GM13976 (cell line): ENCODE measurements at regions not wholly inside any gene's neighbourhood (a gene's known extent, or its start where the extent isn't known, plus 50 kb on each side); places are given as distances from the start of the nearest gene placed in this dataset.

Experiments used
- DNase-seq: peaks from one replicate; pipeline ENCODE4 v3.0.0; 2012; ENCODE audit warnings: low spot score
- in situ Hi-C: fragments of 300-500 bp; cut with MboI; formaldehyde crosslinking; loops from one replicate; pipeline ENCODE4 v1.12.0; 2022; ENCODE audit warnings: low sequenced_read_pairs, mixed read lengths, inconsistent platforms; ENCODE audit not compliant: unreplicated experiment
- TF ChIP-seq, protein P1 (sequence below): IDR thresholded peaks from 2 replicates; pipeline ENCODE4 v1.5.1; 2012; ENCODE audit warnings: borderline replicate concordance, mild to moderate bottlenecking; ENCODE audit not compliant: insufficient read depth; ENCODE audit errors: extremely low read depth, missing control alignments, control extremely low read depth

DNA sequence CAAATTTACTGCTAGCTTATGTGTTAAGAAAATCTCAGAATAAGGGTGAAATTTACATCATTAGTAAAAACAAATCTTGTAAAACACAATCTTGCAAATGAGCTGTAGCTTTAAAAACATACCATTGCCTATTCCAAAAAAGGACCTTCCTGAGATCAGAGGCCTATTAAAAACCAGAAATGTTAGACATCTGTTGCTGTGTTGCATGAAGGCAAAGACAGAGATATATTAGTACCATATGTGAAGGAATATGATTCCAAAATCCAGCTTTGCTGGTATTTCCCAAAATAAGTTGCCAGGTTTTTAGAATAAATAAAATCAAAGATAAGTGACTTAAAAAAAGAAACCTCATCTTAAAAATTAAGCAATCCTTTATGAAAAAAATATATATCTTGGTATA, 504.1 kb upstream of the CDIN1 start:
- in situ Hi-C loops, result no loop called here

GRCh38 chr15:36079021-36079420, 500.4 kb upstream of the CDIN1 start:
- in situ Hi-C loops, result no loop called here
- TF ChIP-seq, protein P1, sequence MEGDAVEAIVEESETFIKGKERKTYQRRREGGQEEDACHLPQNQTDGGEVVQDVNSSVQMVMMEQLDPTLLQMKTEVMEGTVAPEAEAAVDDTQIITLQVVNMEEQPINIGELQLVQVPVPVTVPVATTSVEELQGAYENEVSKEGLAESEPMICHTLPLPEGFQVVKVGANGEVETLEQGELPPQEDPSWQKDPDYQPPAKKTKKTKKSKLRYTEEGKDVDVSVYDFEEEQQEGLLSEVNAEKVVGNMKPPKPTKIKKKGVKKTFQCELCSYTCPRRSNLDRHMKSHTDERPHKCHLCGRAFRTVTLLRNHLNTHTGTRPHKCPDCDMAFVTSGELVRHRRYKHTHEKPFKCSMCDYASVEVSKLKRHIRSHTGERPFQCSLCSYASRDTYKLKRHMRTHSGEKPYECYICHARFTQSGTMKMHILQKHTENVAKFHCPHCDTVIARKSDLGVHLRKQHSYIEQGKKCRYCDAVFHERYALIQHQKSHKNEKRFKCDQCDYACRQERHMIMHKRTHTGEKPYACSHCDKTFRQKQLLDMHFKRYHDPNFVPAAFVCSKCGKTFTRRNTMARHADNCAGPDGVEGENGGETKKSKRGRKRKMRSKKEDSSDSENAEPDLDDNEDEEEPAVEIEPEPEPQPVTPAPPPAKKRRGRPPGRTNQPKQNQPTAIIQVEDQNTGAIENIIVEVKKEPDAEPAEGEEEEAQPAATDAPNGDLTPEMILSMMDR, result no peak
- DNase-seq, result no peak

More for the DNA sequence above, 504.1 kb upstream of the CDIN1 start:
- DNase-seq, result no peak
- TF ChIP-seq, protein P1, result no peak

DNA sequence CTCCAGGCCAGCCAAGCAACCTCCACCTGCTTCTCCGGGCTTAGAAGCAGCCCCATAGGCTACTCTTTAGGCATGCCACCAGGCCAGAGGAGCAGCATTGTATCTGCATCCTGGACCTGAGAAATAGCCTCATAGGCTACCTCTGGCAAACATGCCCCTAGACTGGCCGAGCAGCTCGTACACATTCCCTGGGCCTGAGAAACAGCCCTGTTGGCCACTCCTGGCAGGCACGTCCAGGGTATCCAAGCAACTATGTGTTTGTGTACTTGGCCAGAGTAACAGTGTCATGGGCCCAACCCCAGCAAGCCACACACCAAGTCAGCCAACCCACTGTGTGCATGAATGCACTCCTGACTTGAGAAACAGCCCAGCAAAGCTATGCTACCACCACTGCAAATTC, 498.7 kb upstream of the CDIN1 start:
- in situ Hi-C loops, result no loop called here
- DNase-seq, result no peak
- TF ChIP-seq, protein P1, result no peak

DNA sequence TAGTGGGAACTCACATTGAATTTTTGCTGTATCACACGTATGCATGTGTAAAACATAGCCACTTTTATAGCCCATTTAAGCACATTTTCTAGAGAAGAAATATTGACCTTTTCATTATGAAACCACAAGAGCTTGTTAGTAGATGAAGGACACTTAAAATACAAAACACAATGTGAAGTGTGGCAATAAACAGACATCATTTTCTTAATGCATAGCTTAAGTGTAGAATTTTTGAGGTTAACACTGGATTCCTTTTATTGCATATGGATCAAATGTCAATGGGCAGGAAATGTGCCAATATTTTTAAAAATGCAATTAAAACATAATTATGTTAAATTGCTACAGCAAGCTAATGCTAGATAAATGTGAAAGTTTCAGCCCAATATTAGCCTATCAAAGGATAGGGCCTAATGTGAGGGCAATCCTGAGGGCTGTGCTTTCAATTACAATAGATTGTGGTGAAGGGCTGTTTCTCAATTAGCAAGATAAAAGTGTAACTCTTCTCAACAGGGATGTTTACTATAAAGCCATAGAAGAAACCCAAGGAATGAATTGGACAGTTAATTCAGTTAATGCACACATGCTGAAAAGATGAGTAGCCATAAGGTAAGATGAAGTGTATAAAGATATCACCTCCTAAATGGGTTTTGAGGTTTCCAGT, 489.0 kb upstream of the CDIN1 start:
- no peak for DNase-seq
- in situ Hi-C loops, result no loop called here
- TF ChIP-seq, protein P1, result no peak

- no peak for DNase-seq
- in situ Hi-C loops, result no loop called here
- TF ChIP-seq, protein P1, result no peak
Measured at GRCh38 chr15:36106640-36107335, 472.6 kb upstream of the CDIN1 start.

- no peak for DNase-seq
- TF ChIP-seq, protein P1, result no peak
- in situ Hi-C loops, result no loop called here
Measured at GRCh38 chr15:36108541-36108940, 470.9 kb upstream of the CDIN1 start.
